Skin of body (tissue), 1 donor: ENCODE measurements at regions not wholly inside any gene's neighbourhood (a gene's known extent, or its start where the extent isn't known, plus 50 kb on each side); places are given as distances from the start of the nearest gene placed in this dataset.
"Not testable (repeated sequence)": the region's sequence is repeated elsewhere in the genome, so short reads cannot be mapped to it uniquely, and the experiment has no call there.

Experiments
- DNase-seq: peaks from one replicate; lab custom pipeline; 2025; lab: John Stamatoyannopoulos, UW

- no peak for DNase-seq
Measured at GRCh38 chr13:112220296-112220875, 153.4 kb downstream of the SOX1 start.

- DNase-seq = no peak
Measured at GRCh38 chr13:112220925-112221324, 154.0 kb downstream of the SOX1 start.

- DNase-seq = no peak
Measured at GRCh38 chr13:112222971-112223370, 153.2 kb upstream of the SPACA7 start.

- DNase-seq = not testable (repeated sequence)
Measured at GRCh38 chr13:112223929-112224328, 152.2 kb upstream of the SPACA7 start.

- no peak for DNase-seq
Measured at GRCh38 chr13:112225429-112226090, 150.6 kb upstream of the SPACA7 start.

GRCh38 chr13:112226320-112227002 is 149.7 kb upstream of the SPACA7 start:
- DNase-seq = no peak

GRCh38 chr13:112227031-112227430 is 149.1 kb upstream of the SPACA7 start:
- DNase-seq = no peak

GRCh38 chr13:112229445-112229844 is 146.7 kb upstream of the SPACA7 start:
- DNase-seq = no peak

GRCh38 chr13:112229992-112230872 is 145.9 kb upstream of the SPACA7 start:
- DNase-seq = no peak

GRCh38 chr13:112231451-112232083 is 144.6 kb upstream of the SPACA7 start:
- no peak for DNase-seq

GRCh38 chr13:112233256-112233655 is 142.9 kb upstream of the SPACA7 start:
- no peak for DNase-seq

GRCh38 chr13:112233716-112234115 is 142.4 kb upstream of the SPACA7 start:
- DNase-seq = no peak

GRCh38 chr13:112234131-112234875 is 141.9 kb upstream of the SPACA7 start:
- no peak for DNase-seq

GRCh38 chr13:112236016-112236415 is 140.1 kb upstream of the SPACA7 start:
- no peak for DNase-seq

GRCh38 chr13:112236539-112237197 is 139.5 kb upstream of the SPACA7 start:
- DNase-seq = no peak

- no peak for DNase-seq
Measured at GRCh38 chr13:112238436-112238995, 137.6 kb upstream of the SPACA7 start.

GRCh38 chr13:112240076-112240475 is 136.1 kb upstream of the SPACA7 start:
- no peak for DNase-seq

- no peak for DNase-seq
Measured at GRCh38 chr13:112241288-112241687, 134.9 kb upstream of the SPACA7 start.

GRCh38 chr13:112242777-112243176 is 133.4 kb upstream of the SPACA7 start:
- no peak for DNase-seq

GRCh38 chr13:112244061-112244460 is 132.1 kb upstream of the SPACA7 start:
- no peak for DNase-seq
